Sigmoid colon (tissue), 6 donors: ENCODE measurements at regions not wholly inside any gene's neighbourhood (a gene's known extent, or its start where the extent isn't known, plus 50 kb on each side); places are given as distances from the start of the nearest gene placed in this dataset.

ENCODE experiments used
- DNase-seq: peaks from one replicate; pipeline ENCODE4 v3.0.0-alpha.2; 2019
- H3K27ac ChIP-seq, 4 donors: fragments of 200-600 bp; sonication (generic); one replicate each; pipeline ENCODE4 v1.5.1; 2016 to 2019; ENCODE audit warnings: mild to moderate bottlenecking in 1 of 4
- H3K27me3 ChIP-seq, 3 donors: fragments of 200-600 bp; sonication (generic); one replicate each; pipeline ENCODE4 v1.5.1; 2019; ENCODE audit warnings: mild to moderate bottlenecking in 1 of 3
- H3K36me3 ChIP-seq, 4 donors: fragments of 200-600 bp; sonication (generic); one replicate each; pipeline ENCODE4 v1.5.1; 2016 to 2019
- H3K4me1 ChIP-seq, 4 donors: fragments of 200-600 bp; sonication (generic); one replicate each; pipeline ENCODE4 v1.5.1; 2017 to 2019
- H3K4me3 ChIP-seq, 4 donors: fragments of 200-600 bp; sonication (generic); one replicate each; pipeline ENCODE4 v1.5.1; 2017 to 2019; ENCODE audit warnings: mild to moderate bottlenecking in 2 of 4, moderate library complexity in 1 of 4
- H3K9me3 ChIP-seq, 4 donors: fragments of 200-600 bp in 3 of 4; sonication (generic) in 3 of 4; one replicate each; pipeline versions ENCODE4 v1.5.1 to v1.6.1; 2013 to 2019
- EP300 ChIP-seq, 4 donors: sonication (generic); formaldehyde crosslinking; IDR thresholded peaks; one replicate each; pipeline ENCODE4 v1.6.1; 2017; ENCODE audit warnings: antibody characterized with exemption in 4 of 4
- POLR2A ChIP-seq, 2 donors: fragments of 450-650 bp; IDR thresholded peaks; one replicate each; pipeline ENCODE4 v1.6.1; 2016; ENCODE audit warnings: antibody characterized with exemption in 2 of 2, mild to moderate bottlenecking in 2 of 2, moderate library complexity in 2 of 2
- POLR2AphosphoS5 ChIP-seq, 4 donors: sonication (generic); formaldehyde crosslinking; IDR thresholded peaks; one replicate each; pipeline ENCODE4 v1.6.1; 2017; ENCODE audit warnings: antibody characterized with exemption in 4 of 4
- WGBS, 2 donors: extraction: QIAGEN DNeasy Blood & Tissue Kit; methylation state at CpG; one replicate each; pipeline ENCODE4 v1.1.7; 2013; 5-methylcytosine and 5-hydroxymethylcytosine counted together
- intact Hi-C: fragments of 100-400 bp; cut with DNase I; formaldehyde crosslinking; loops from one replicate; pipeline ENCODE4 v1.15.1; 2023
- TF ChIP-seq, protein P1 (sequence below), 4 experiments: fragments of 450-650 bp in 3 of 4; fragments of 200-600 bp in 1 of 4; IDR thresholded peaks; one replicate each; pipeline ENCODE4 v1.5.1; 2016 to 2019; ENCODE audit warnings: antibody characterized with exemption in 4 of 4, mild to moderate bottlenecking in 3 of 4, moderate library complexity in 2 of 4
- donor health status: healthy with polysubstance abuse.
- donor health status: healthy.

GRCh38 chr2:11040992-11041391 lies 114.3 kb upstream of the SLC66A3 start:
- WGBS, 2 donors = 78 to 82% methylated on average over 1 of the region's 1 CpG
- Histone ChIP-seq H3K36me3 (no peaks in the 10 kb centered on the region), H3K4me1 (no peaks in the 10 kb centered on the region), H3K27ac (no peak overlapping the region), H3K9me3 (peaks cover 2 to 17% (median 13%) of the 10 kb centered on the region in 4 donors), H3K27me3 (no peaks in the 10 kb centered on the region), H3K4me3 (no peak overlapping the region)
- intact Hi-C loops = no loop called here
- no peak for TF ChIP-seq EP300 (IDR thresholded peaks at IDR 0.05)
- DNase-seq = no peak

- H3K9me3 ChIP-seq = peaks cover 2 to 16% (median 11%) of the 10 kb centered on the region in 4 donors
- H3K27me3 ChIP-seq = no peaks in the 10 kb centered on the region
- TF ChIP-seq EP300 (IDR thresholded peaks at IDR 0.05) (no peak), POLR2A (IDR thresholded peaks at IDR 0.05) (no peak), POLR2AphosphoS5 (IDR thresholded peaks at IDR 0.05) (no peak)
- TF ChIP-seq, protein P1, sequence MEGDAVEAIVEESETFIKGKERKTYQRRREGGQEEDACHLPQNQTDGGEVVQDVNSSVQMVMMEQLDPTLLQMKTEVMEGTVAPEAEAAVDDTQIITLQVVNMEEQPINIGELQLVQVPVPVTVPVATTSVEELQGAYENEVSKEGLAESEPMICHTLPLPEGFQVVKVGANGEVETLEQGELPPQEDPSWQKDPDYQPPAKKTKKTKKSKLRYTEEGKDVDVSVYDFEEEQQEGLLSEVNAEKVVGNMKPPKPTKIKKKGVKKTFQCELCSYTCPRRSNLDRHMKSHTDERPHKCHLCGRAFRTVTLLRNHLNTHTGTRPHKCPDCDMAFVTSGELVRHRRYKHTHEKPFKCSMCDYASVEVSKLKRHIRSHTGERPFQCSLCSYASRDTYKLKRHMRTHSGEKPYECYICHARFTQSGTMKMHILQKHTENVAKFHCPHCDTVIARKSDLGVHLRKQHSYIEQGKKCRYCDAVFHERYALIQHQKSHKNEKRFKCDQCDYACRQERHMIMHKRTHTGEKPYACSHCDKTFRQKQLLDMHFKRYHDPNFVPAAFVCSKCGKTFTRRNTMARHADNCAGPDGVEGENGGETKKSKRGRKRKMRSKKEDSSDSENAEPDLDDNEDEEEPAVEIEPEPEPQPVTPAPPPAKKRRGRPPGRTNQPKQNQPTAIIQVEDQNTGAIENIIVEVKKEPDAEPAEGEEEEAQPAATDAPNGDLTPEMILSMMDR (IDR thresholded peaks at IDR 0.05) = no peak
- H3K36me3 ChIP-seq = no peaks in the 10 kb centered on the region
- intact Hi-C loops = no loop called here
- no peak overlapping the region for H3K27ac ChIP-seq
- 82 to 85% methylated on average over 8 of the region's 8 CpGs for WGBS, 2 donors
- H3K4me1 ChIP-seq = no peaks in the 10 kb centered on the region
- no peak overlapping the region for H3K4me3 ChIP-seq
- DNase-seq = no peak
Observed at GRCh38 chr2:11042841-11043240, 112.4 kb upstream of the SLC66A3 start.

GRCh38 chr2:11043245-11043644 lies 112.0 kb upstream of the SLC66A3 start:
- Histone ChIP-seq H3K4me1 (no peaks in the 10 kb centered on the region), H3K27me3 (no peaks in the 10 kb centered on the region), H3K9me3 (peaks cover 2 to 12% (median 10%) of the 10 kb centered on the region in 4 donors), H3K36me3 (no peaks in the 10 kb centered on the region), H3K4me3 (no peak overlapping the region), H3K27ac (no peak overlapping the region)
- intact Hi-C loops = no loop called here
- WGBS, 2 donors = 63 to 66% methylated on average over 2 of the region's 2 CpGs
- no peak for TF ChIP-seq POLR2A (IDR thresholded peaks at IDR 0.05)
- TF ChIP-seq POLR2AphosphoS5 (IDR thresholded peaks at IDR 0.05) = no peak
- TF ChIP-seq EP300 (IDR thresholded peaks at IDR 0.05) = no peak
- TF ChIP-seq, protein P1 (IDR thresholded peaks at IDR 0.05) = no peak
- DNase-seq = no peak

- intact Hi-C loops = no loop called here
- no peak overlapping the region for H3K4me3 ChIP-seq
- H3K4me1 ChIP-seq = no peaks in the 10 kb centered on the region
- no peak overlapping the region for H3K27ac ChIP-seq
- DNase-seq = no peak
- WGBS, 2 donors = 86 to 95% methylated on average over 6 of the region's 6 CpGs
- H3K9me3 ChIP-seq = peaks cover 0 to 6% (median 5%) of the 10 kb centered on the region in 4 donors
- H3K27me3 ChIP-seq = no peaks in the 10 kb centered on the region
- TF ChIP-seq, protein P1 (IDR thresholded peaks at IDR 0.05) = no peak
- TF ChIP-seq EP300 (IDR thresholded peaks at IDR 0.05) = no peak
- TF ChIP-seq POLR2A (IDR thresholded peaks at IDR 0.05) = no peak
- no peak for TF ChIP-seq POLR2AphosphoS5 (IDR thresholded peaks at IDR 0.05)
- no peaks in the 10 kb centered on the region for H3K36me3 ChIP-seq
Observed at GRCh38 chr2:11044201-11044600, 111.1 kb upstream of the SLC66A3 start.

GRCh38 chr2:11045294-11045693 lies 110.0 kb upstream of the SLC66A3 start:
- 91 to 95% methylated on average over 7 of the region's 7 CpGs for WGBS, 2 donors
- no peak for TF ChIP-seq POLR2A (IDR thresholded peaks at IDR 0.05)
- TF ChIP-seq EP300 (IDR thresholded peaks at IDR 0.05) = no peak
- no peak for TF ChIP-seq POLR2AphosphoS5 (IDR thresholded peaks at IDR 0.05)
- TF ChIP-seq, protein P1 (IDR thresholded peaks at IDR 0.05) = no peak
- H3K4me1 ChIP-seq = no peaks in the 10 kb centered on the region
- H3K36me3 ChIP-seq = no peaks in the 10 kb centered on the region
- intact Hi-C loops = no loop called here
- no peak for DNase-seq
- no peaks in the 10 kb centered on the region for H3K27me3 ChIP-seq
- H3K27ac ChIP-seq = no peak overlapping the region
- no peaks in the 10 kb centered on the region for H3K9me3 ChIP-seq
- no peak overlapping the region for H3K4me3 ChIP-seq
